BE2C (cell line): ENCODE measurements at regions not wholly inside any gene's neighbourhood (a gene's known extent, or its start where the extent isn't known, plus 50 kb on each side); places are given as distances from the start of the nearest gene placed in this dataset.

Experiments
- DNase-seq: peaks from one replicate; pipeline ENCODE4 v3.0.0-alpha.2; 2020
- H3K27me3 ChIP-seq: fragments of 250-450 bp; sonication (Bioruptor Pico); 2 replicates; pipeline ENCODE4 v1.5.1; 2020; ENCODE audit warnings: mild to moderate bottlenecking
- H3K36me3 ChIP-seq: fragments of 250-450 bp; sonication (Bioruptor Pico); 2 replicates; pipeline ENCODE4 v1.5.1; 2020; ENCODE audit warnings: mild to moderate bottlenecking
- H3K4me1 ChIP-seq: fragments of 250-450 bp; sonication (Bioruptor Pico); 2 replicates; pipeline ENCODE4 v1.5.1; 2020
- H3K4me3 ChIP-seq: 2 replicates; pipeline ENCODE4 v1.5.1; 2011; ENCODE audit warnings: low read depth, low read length
- H3K9me3 ChIP-seq: fragments of 250-450 bp; sonication (Bioruptor Pico); 2 replicates; pipeline ENCODE4 v1.5.1; 2020
- CTCF ChIP-seq: IDR thresholded peaks from 2 replicates; pipeline ENCODE4 v1.5.1; 2012; ENCODE audit warnings: mild to moderate bottlenecking, low read depth, low read length

GRCh38 chr7:132653366-132653930, 77.2 kb upstream of the PLXNA4 start:
- no peak overlapping the region for H3K4me3 ChIP-seq

GRCh38 chr7:132652507-132652906, 76.2 kb upstream of the PLXNA4 start:
- no peaks in the 10 kb centered on the region for H3K36me3 ChIP-seq
- no peaks in the 10 kb centered on the region for H3K9me3 ChIP-seq
- no peak overlapping the region for H3K4me3 ChIP-seq
- TF ChIP-seq CTCF = no peak
- no peak for DNase-seq
- H3K27me3 ChIP-seq = no peaks in the 10 kb centered on the region
- H3K4me1 ChIP-seq = peaks cover 5% of the 10 kb centered on the region; the same call in 1 of the 2 replicates

More at GRCh38 chr7:132653366-132653930, 77.2 kb upstream of the PLXNA4 start:
- DNase-seq = no peak
- TF ChIP-seq CTCF = no peak
- Histone ChIP-seq H3K4me1 (peaks cover 5% of the 10 kb centered on the region; the same call in 1 of the 2 replicates), H3K27me3 (no peaks in the 10 kb centered on the region), H3K36me3 (no peaks in the 10 kb centered on the region), H3K9me3 (no peaks in the 10 kb centered on the region)

- H3K9me3 ChIP-seq = no peaks in the 10 kb centered on the region
- H3K4me3 ChIP-seq = no peak overlapping the region
- no peaks in the 10 kb centered on the region for H3K4me1 ChIP-seq
- H3K36me3 ChIP-seq = no peaks in the 10 kb centered on the region
- no peak for TF ChIP-seq CTCF
- no peaks in the 10 kb centered on the region for H3K27me3 ChIP-seq
- no peak for DNase-seq
These were observed 74.2 kb upstream of the PLXNA4 start for GRCh38 chr7:132650498-132650897.

- no peak for TF ChIP-seq CTCF
- no peak for DNase-seq
- Histone ChIP-seq H3K4me1 (no peaks in the 10 kb centered on the region), H3K9me3 (no peaks in the 10 kb centered on the region), H3K36me3 (no peaks in the 10 kb centered on the region), H3K27me3 (no peaks in the 10 kb centered on the region), H3K4me3 (no peak overlapping the region)
These were observed 71.0 kb upstream of the PLXNA4 start for GRCh38 chr7:132647311-132647710.

GRCh38 chr7:132646052-132646451, 69.8 kb upstream of the PLXNA4 start:
- no peaks in the 10 kb centered on the region for H3K36me3 ChIP-seq
- no peaks in the 10 kb centered on the region; the same call in 1 of the 2 replicates for H3K4me1 ChIP-seq
- no peak overlapping the region for H3K4me3 ChIP-seq
- H3K9me3 ChIP-seq = no peaks in the 10 kb centered on the region
- DNase-seq = no peak
- H3K27me3 ChIP-seq = no peaks in the 10 kb centered on the region
- TF ChIP-seq CTCF = no peak

GRCh38 chr7:132643302-132643701, 67.0 kb upstream of the PLXNA4 start:
- no peak for DNase-seq
- Histone ChIP-seq H3K9me3 (no peaks in the 10 kb centered on the region), H3K4me1 (peaks cover 8% of the 10 kb centered on the region), H3K36me3 (no peaks in the 10 kb centered on the region), H3K4me3 (no peak overlapping the region), H3K27me3 (no peaks in the 10 kb centered on the region)
- no peak for TF ChIP-seq CTCF
